IPS-18c (cell line): ENCODE measurements at regions not wholly inside any gene's neighbourhood (a gene's known extent, or its start where the extent isn't known, plus 50 kb on each side); places are given as distances from the start of the nearest gene placed in this dataset.

Source experiments
- H3K4me3 ChIP-seq: 2 replicates; pipeline ENCODE4 v1.7.0; 2013; ENCODE audit warnings: low read depth, mild to moderate bottlenecking, low read length, moderate library complexity; ENCODE audit not compliant: insufficient read depth
- H3K9me3 ChIP-seq: one replicate; pipeline ENCODE4 v1.6.1; 2013; ENCODE audit warnings: mild to moderate bottlenecking, low read length, moderate library complexity; ENCODE audit not compliant: control insufficient read depth, insufficient read depth

- no peak overlapping the region for H3K4me3 ChIP-seq
These were observed 65.7 kb downstream of the C9orf152 start for GRCh38 chr9:110142253-110142652.

GRCh38 chr9:110142868-110143481 is 65.0 kb downstream of the C9orf152 start:
- Histone ChIP-seq H3K4me3 (no peak overlapping the region), H3K9me3 (no peaks in the 10 kb centered on the region)

More at GRCh38 chr9:110142253-110142652, 65.7 kb downstream of the C9orf152 start:
- H3K9me3 ChIP-seq: no peaks in the 10 kb centered on the region

- H3K4me3 ChIP-seq: no peak overlapping the region
- H3K9me3 ChIP-seq: no peaks in the 10 kb centered on the region
These were observed 64.5 kb downstream of the C9orf152 start for GRCh38 chr9:110143485-110143884.

- Histone ChIP-seq H3K9me3 (no peaks in the 10 kb centered on the region), H3K4me3 (no peak overlapping the region)
These were observed 63.9 kb downstream of the C9orf152 start for GRCh38 chr9:110143950-110144545.

- H3K4me3 ChIP-seq: no peak overlapping the region
- no peaks in the 10 kb centered on the region for H3K9me3 ChIP-seq
These were observed 61.6 kb downstream of the C9orf152 start for GRCh38 chr9:110146373-110146772.

- H3K9me3 ChIP-seq: no peaks in the 10 kb centered on the region
- no peak overlapping the region for H3K4me3 ChIP-seq
These were observed 59.6 kb downstream of the C9orf152 start for GRCh38 chr9:110148384-110148783.

- H3K4me3 ChIP-seq: no peak overlapping the region
- H3K9me3 ChIP-seq: no peaks in the 10 kb centered on the region
These were observed 59.1 kb downstream of the C9orf152 start for GRCh38 chr9:110148891-110149290.
